ENCODE measurements at regions not wholly inside any gene's neighbourhood (a gene's known extent, or its start where the extent isn't known, plus 50 kb on each side); places are given as distances from the start of the nearest gene placed in this dataset.
A peak's percentile ranks its signal among the peaks of the same experiment; 100 is the strongest.

- no peak for DNase-seq (ENCODE audit: low read depth, low spot score)
- in situ Hi-C loops (cut with HindIII; ENCODE audit: low pct_unique_long_range_greater_than_20kb, low sequenced_read_pairs): no loop called here
These were observed 70.6 kb upstream of the GJB5 start for GRCh38 chr1:34684266-34684665.

GRCh38 chr1:34685225-34685624 is 69.6 kb upstream of the GJB5 start:
- no peak for DNase-seq (ENCODE audit: low read depth, low spot score)
- in situ Hi-C loops (cut with HindIII; ENCODE audit: low pct_unique_long_range_greater_than_20kb, low sequenced_read_pairs): no loop called here

GRCh38 chr1:34686531-34686930 is 68.3 kb upstream of the GJB5 start:
- in situ Hi-C loops (cut with HindIII; ENCODE audit: low pct_unique_long_range_greater_than_20kb, low sequenced_read_pairs): no loop called here
- DNase-seq (ENCODE audit: low read depth, low spot score): no peak

GRCh38 chr1:34688006-34688741 is 66.7 kb upstream of the GJB5 start:
- DNase-seq (ENCODE audit: low read depth, low spot score): no peak
- in situ Hi-C loops (cut with HindIII; ENCODE audit: low pct_unique_long_range_greater_than_20kb, low sequenced_read_pairs): no loop called here

- in situ Hi-C loops (cut with HindIII; ENCODE audit: low pct_unique_long_range_greater_than_20kb, low sequenced_read_pairs): no loop called here
- DNase-seq (ENCODE audit: low read depth, low spot score): no peak
These were observed 64.6 kb upstream of the GJB5 start for GRCh38 chr1:34690269-34690668.

GRCh38 chr1:34693081-34693480 is 61.8 kb upstream of the GJB5 start:
- DNase-seq (ENCODE audit: low read depth, low spot score): no peak
- in situ Hi-C loops (cut with HindIII; ENCODE audit: low pct_unique_long_range_greater_than_20kb, low sequenced_read_pairs): no loop called here

GRCh38 chr1:34694383-34694782 is 60.5 kb upstream of the GJB5 start:
- no peak for DNase-seq (ENCODE audit: low read depth, low spot score)
- in situ Hi-C loops (cut with HindIII; ENCODE audit: low pct_unique_long_range_greater_than_20kb, low sequenced_read_pairs): no loop called here

- DNase-seq (ENCODE audit: low read depth, low spot score): no peak
- in situ Hi-C loops (cut with HindIII; ENCODE audit: low pct_unique_long_range_greater_than_20kb, low sequenced_read_pairs): no loop called here
These were observed 59.3 kb upstream of the GJB5 start for GRCh38 chr1:34695580-34695979.

GRCh38 chr1:34696230-34696629 is 58.6 kb upstream of the GJB5 start:
- in situ Hi-C loops (cut with HindIII; ENCODE audit: low pct_unique_long_range_greater_than_20kb, low sequenced_read_pairs): no loop called here
- peak; percentile 40 for DNase-seq (ENCODE audit: low read depth, low spot score)

GRCh38 chr1:34696981-34697380 is 57.9 kb upstream of the GJB5 start:
- no peak for DNase-seq (ENCODE audit: low read depth, low spot score)
- in situ Hi-C loops (cut with HindIII; ENCODE audit: low pct_unique_long_range_greater_than_20kb, low sequenced_read_pairs): no loop called here

- in situ Hi-C loops (cut with HindIII; ENCODE audit: low pct_unique_long_range_greater_than_20kb, low sequenced_read_pairs): no loop called here
- DNase-seq (ENCODE audit: low read depth, low spot score): no peak
These were observed 57.0 kb upstream of the GJB5 start for GRCh38 chr1:34697818-34698217.

GRCh38 chr1:34701326-34702060 is 53.4 kb upstream of the GJB5 start:
- no peak for DNase-seq (ENCODE audit: low read depth, low spot score)
- in situ Hi-C loops (cut with HindIII; ENCODE audit: low pct_unique_long_range_greater_than_20kb, low sequenced_read_pairs): no loop called here

Small RNA genes lying in the stretch of these regions (small RNA-seq; reads per million reads assigned to genes)
- 0 reads per million in 2 experiments for gene MIR552

Data from SK-MEL-5 (cell line).